ENCODE measurements at regions not wholly inside any gene's neighbourhood (a gene's known extent, or its start where the extent isn't known, plus 50 kb on each side); places are given as distances from the start of the nearest gene placed in this dataset.

DNA sequence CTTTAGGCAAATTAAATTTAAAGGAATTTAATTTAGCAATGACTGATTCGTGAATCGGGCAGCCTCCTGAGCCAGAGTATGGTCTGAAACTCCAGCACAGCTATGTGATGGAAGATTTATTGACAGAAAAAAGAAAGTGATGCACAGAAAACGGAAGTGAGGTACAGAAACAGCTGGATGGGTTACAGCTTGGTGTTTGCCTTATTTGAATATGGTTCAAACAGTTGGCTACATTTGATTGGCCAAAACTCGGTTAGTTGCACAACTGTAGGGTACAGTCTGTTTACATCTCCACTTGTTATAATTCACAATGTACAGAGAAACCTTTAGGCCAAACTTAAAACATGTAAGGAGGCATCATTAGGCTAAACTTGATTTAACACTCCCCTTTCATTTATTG is 1716.1 kb upstream of the C9orf72 start:
- Histone ChIP-seq H3K4me3 (no peak overlapping the region), H3K36me3 (ENCODE audit: low read depth, missing control alignments) (no peaks in the 10 kb centered on the region), H3K4me1 (no peaks in the 10 kb centered on the region), H3K9me3 (no peaks in the 10 kb centered on the region), H3K27me3 (no peaks in the 10 kb centered on the region), H3K27ac (no peak overlapping the region)
- TF ChIP-seq, protein P1, sequence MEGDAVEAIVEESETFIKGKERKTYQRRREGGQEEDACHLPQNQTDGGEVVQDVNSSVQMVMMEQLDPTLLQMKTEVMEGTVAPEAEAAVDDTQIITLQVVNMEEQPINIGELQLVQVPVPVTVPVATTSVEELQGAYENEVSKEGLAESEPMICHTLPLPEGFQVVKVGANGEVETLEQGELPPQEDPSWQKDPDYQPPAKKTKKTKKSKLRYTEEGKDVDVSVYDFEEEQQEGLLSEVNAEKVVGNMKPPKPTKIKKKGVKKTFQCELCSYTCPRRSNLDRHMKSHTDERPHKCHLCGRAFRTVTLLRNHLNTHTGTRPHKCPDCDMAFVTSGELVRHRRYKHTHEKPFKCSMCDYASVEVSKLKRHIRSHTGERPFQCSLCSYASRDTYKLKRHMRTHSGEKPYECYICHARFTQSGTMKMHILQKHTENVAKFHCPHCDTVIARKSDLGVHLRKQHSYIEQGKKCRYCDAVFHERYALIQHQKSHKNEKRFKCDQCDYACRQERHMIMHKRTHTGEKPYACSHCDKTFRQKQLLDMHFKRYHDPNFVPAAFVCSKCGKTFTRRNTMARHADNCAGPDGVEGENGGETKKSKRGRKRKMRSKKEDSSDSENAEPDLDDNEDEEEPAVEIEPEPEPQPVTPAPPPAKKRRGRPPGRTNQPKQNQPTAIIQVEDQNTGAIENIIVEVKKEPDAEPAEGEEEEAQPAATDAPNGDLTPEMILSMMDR (IDR thresholded peaks at IDR 0.05) = no peak
- TF ChIP-seq POLR2A (IDR thresholded peaks at IDR 0.05) = no peak
- DNase-seq = no peak
- intact Hi-C loops (cut with DNase I; ENCODE audit: low total_unique reads) = no loop called here
- WGBS, 2 donors = 58 to 82% methylated on average over 4 of the region's 4 CpGs

DNA sequence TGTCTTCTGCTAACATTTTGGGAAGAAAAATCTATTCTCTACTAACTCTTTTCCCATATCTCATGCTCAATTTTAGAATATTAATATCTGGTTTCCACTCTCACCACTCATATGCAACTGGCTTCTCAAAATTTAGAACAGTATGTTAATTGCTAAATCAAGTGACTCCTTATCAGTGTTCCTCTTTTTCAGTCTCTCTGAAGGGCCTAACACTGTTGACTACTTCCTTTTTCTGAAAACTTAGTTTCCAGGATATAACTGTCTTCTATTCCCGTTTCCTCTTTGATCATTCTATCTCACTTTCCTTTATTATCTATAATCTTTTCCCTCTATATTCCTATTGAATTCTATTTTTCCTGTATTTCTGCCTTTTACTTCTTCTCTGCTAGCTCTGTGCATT is 1717.2 kb upstream of the C9orf72 start:
- H3K4me3 ChIP-seq = no peak overlapping the region
- no peak for TF ChIP-seq POLR2A (IDR thresholded peaks at IDR 0.05)
- TF ChIP-seq, protein P1 (IDR thresholded peaks at IDR 0.05) = no peak
- intact Hi-C loops (cut with DNase I; ENCODE audit: low total_unique reads) = no loop called here
- WGBS, 2 donors = 65 to 76% methylated on average over 1 of the region's 1 CpG
- no peaks in the 10 kb centered on the region for H3K27me3 ChIP-seq
- H3K4me1 ChIP-seq = no peaks in the 10 kb centered on the region
- DNase-seq = no peak
- no peaks in the 10 kb centered on the region for H3K9me3 ChIP-seq
- H3K27ac ChIP-seq = no peak overlapping the region
- H3K36me3 ChIP-seq (ENCODE audit: low read depth, missing control alignments) = no peaks in the 10 kb centered on the region

GRCh38 chr9:29297592-29297991 is 1724.3 kb upstream of the C9orf72 start:
- Histone ChIP-seq H3K4me1 (no peaks in the 10 kb centered on the region), H3K27me3 (no peaks in the 10 kb centered on the region), H3K36me3 (ENCODE audit: low read depth, missing control alignments) (no peaks in the 10 kb centered on the region), H3K27ac (no peak overlapping the region), H3K4me3 (no peak overlapping the region), H3K9me3 (no peaks in the 10 kb centered on the region)
- TF ChIP-seq, protein P1 (IDR thresholded peaks at IDR 0.05) = no peak
- TF ChIP-seq POLR2A (IDR thresholded peaks at IDR 0.05) = no peak
- 79% methylated on average over 2 of the region's 2 CpGs for WGBS, 2 donors
- intact Hi-C loops (cut with DNase I; ENCODE audit: low total_unique reads) = no loop called here
- DNase-seq = no peak

- Histone ChIP-seq H3K27ac (no peak overlapping the region), H3K4me1 (peaks cover 3% of the 10 kb centered on the region), H3K9me3 (no peaks in the 10 kb centered on the region), H3K27me3 (no peaks in the 10 kb centered on the region), H3K36me3 (ENCODE audit: low read depth, missing control alignments) (no peaks in the 10 kb centered on the region), H3K4me3 (no peak overlapping the region)
- intact Hi-C loops (cut with DNase I; ENCODE audit: low total_unique reads) = no loop called here
- DNase-seq = no peak
- 67 to 68% methylated on average over 3 of the region's 3 CpGs for WGBS, 2 donors
- no peak for TF ChIP-seq POLR2A (IDR thresholded peaks at IDR 0.05)
- TF ChIP-seq, protein P1 (IDR thresholded peaks at IDR 0.05) = no peak
Observed at GRCh38 chr9:29311221-29311620, 1737.9 kb upstream of the C9orf72 start.

DNA sequence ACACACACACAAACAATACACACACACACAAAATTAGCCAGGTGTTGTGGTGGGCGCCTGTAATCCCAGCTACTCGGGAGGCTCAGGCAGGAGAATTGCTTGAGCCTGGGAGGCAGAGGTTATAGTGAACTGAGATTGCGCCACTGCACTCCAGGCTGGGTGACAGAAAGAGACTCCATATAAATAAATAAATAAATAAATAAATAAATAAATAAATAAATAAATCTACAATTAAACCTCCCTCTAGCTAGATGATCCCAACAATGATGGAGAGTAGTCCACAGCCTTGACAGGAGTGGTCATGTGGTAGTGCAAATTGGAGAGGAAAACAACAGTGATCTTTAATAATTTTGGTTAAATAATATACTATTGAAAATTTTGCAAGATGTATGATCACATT is 1739.0 kb upstream of the C9orf72 start:
- 95 to 96% methylated on average over 3 of the region's 3 CpGs for WGBS, 2 donors
- DNase-seq = no peak
- Histone ChIP-seq H3K4me1 (peaks cover 3% of the 10 kb centered on the region), H3K4me3 (no peak overlapping the region), H3K36me3 (ENCODE audit: low read depth, missing control alignments) (no peaks in the 10 kb centered on the region), H3K27ac (no peak overlapping the region), H3K9me3 (no peaks in the 10 kb centered on the region), H3K27me3 (no peaks in the 10 kb centered on the region)
- TF ChIP-seq, protein P1 (IDR thresholded peaks at IDR 0.05) = no peak
- no peak for TF ChIP-seq POLR2A (IDR thresholded peaks at IDR 0.05)
- intact Hi-C loops (cut with DNase I; ENCODE audit: low total_unique reads) = no loop called here

Data from testis (tissue), 2 donors.